GM19463 (cell line): ENCODE measurements at regions not wholly inside any gene's neighbourhood (a gene's known extent, or its start where the extent isn't known, plus 50 kb on each side); places are given as distances from the start of the nearest gene placed in this dataset.
"Not testable (repeated sequence)": the region's sequence is repeated elsewhere in the genome, so short reads cannot be mapped to it uniquely, and the experiment has no call there.

Experiments
- ATAC-seq: cut with Tn5 transposase; IDR thresholded peaks from one replicate; pipeline ENCODE4 v1.9.1; 2021; ENCODE audit warnings: mild to moderate bottlenecking, moderate library complexity; ENCODE audit not compliant: unreplicated experiment

DNA sequence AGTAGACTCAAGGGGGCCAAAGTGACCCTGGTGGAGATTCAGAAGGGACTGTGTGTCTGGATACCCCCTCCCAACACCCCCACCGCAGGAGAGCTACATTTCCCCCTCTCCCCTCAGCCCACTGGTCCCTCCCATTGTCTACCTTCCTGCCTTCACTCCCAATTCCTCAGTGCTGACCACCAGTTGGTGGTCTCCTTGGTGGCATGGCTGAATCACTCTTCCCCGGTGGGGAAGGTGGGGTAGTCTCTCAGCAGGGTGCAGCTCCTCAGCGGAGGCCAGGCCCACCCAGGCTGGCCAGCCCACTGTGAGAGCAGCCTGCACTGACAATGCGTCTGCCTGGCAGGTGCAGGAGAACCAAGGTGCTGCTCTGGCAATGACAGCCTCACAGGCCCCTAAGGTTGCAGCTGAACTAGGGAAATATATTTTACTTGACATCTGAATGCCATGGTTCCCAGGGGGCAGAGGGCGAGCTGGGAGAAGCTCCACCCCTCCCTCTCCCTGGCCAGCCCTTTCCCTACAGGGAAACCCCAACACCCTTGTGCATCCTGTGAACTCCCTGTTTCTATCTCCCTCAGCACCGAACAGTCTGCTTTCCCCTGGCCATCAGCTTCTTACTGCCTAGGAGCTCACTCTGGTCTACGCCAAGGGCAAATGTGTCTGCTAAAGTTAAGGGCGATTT lies 62.6 kb upstream of the PAX8 start:
- ATAC-seq = no peak

DNA sequence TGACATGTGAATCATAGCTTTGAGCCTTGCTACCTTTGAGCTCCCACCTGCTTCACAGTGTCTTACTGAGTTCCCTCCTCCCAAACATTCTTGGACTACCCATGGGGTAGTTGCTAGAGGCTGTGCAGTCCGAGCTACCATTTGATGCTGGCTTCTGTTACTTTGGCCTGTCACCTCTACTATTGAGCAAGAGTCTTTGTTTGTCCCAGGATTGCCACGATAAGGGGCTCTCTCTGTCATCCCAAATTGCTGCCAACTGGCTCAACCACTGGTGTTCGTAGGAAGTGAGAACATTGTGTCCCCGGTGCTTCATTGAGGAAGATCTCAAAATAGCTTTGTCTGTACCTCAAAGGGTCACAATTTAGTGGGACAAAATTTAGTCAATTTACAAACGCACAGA lies 59.1 kb upstream of the PAX8 start:
- no peak for ATAC-seq

DNA sequence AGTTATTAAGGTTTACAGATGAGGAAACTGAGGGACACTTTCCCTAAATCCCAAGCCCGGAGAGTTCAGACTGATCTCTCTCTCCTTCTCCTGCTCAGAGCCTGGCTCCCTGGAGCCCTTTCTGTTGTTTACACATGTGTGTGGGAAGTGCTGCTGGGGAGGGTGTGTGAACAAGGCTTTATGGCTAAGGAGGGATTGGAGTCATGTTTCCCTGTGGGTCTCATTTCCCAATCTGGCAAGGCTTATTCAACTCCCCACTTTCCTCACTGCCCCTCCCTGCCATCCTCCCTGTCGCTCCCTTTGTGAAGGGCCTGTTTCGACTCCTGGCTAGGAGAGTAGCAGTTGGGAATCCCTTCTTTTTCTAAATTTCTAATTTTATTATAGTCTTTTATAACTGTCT lies 57.3 kb upstream of the PAX8 start:
- not testable (repeated sequence) for ATAC-seq

DNA sequence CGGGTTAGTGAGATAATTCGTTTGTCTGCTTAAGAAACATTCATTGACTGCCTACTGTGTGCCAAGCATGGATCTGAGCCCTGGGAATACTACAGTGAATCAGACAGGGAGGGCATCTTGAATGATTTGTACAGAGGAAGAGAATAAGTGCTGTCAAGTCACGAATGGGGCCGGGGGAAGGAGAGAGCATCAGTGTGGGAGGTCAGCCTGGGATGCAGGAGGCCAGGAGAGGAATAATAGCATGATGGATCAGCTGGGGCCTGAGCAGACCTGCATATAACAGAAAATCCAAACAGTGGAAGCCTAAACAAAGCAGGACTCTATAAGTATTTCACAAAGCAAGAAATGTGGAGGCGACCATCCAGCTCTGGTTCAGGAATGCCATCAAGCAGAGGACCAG lies 55.4 kb upstream of the PAX8 start:
- ATAC-seq = no peak

DNA sequence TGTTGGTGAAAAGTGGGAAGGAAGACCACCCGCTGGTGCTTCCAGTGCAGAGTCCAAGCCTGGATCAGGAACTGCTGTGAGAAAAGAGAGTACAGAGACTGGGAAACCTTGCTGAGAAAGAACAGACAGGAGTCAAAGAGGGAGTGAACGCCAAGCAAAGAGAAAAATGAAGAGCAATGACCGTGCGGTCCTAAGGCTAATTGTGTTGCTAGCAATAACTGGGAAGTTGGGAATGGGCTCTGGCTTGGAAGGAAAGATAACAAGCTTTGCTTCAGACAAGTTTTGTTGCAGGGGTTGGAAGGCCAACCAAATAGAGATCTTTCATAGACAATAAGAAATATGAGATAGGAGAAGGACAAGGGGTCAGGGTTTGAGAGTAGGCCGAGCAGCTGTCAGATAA lies 55.0 kb upstream of the PAX8 start:
- ATAC-seq = not testable (repeated sequence)

DNA sequence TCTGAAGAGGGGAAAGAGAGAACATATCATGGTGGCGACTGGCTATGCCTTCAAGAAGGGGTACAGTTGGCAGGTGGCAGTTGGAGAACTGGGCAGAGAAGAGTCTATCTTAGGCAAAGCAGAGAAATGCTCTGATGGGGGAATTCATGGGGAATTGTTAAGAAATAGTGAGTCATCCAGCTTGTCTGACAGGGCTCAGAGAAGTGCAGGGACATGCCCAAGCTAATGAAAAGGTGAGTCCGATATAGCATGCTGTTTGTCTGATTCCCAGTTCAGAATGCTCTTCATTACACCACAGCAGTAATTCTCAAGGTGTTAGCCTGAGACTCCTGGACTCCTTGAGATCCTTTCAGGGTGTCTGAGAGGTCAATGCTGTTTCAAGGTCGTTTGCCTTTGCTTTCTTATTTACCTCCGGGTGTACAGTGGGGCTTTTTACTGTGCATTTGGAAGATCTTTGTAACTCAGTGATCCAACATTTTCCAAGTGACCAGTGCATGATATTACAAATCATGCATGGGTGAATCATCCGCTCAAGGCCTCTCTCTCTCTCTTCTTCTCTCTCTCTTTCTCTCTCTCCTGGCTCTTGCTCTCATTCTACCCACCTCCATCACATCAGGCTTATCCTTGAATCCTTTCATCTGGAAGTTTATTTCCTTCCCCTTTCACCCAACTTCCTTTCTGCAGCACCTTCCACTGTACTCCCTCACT lies 51.5 kb upstream of the PAX8 start:
- ATAC-seq = not testable (repeated sequence)

DNA sequence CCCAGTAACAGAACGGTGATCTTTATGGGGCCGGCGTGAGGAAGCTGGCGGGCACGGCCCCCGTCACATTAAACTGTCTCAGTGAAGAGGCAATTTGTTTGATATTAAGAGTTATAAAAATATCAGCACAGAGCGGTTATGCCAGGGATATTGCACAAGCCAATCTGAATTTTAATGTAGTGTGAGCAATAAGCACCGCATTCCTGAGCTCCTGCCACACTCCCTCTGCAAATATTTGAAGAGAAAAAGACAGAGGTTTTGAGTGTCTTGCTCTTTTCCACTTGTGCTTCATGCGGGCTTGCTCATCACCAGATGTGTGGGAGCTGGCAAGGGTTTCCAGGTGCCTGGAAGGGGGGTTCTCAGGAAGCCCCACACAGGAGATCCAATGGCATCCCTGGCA lies 50.3 kb upstream of the PAX8 start:
- not testable (repeated sequence) for ATAC-seq

DNA sequence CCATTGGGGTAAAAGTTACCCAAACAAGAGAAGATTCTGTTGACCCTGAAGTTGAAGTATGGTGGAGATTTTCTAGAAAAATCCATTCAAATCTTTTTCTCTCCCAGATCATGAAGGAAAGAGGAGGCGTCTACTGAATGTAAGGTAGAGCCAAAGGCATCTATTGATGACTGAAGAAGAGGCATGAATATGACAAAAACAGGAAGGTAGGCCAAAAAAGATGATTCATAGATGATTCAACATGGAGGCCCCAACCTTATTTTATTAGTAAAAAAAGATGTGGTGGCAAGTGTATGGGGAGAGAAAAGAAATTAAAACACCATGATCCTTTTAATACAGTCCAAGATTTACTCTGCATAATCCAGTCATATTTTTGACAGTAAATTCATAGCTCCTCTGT lies 49.9 kb upstream of the PAX8 start:
- not testable (repeated sequence) for ATAC-seq
